ENCODE measurements at regions not wholly inside any gene's neighbourhood (a gene's known extent, or its start where the extent isn't known, plus 50 kb on each side); places are given as distances from the start of the nearest gene placed in this dataset.
"Not testable (repeated sequence)": the region's sequence is repeated elsewhere in the genome, so short reads cannot be mapped to it uniquely, and the experiment has no call there.

GRCh38 chr5:127187706-127188105, 102.9 kb upstream of the MEGF10 start:
- Histone ChIP-seq H3K4me3 (ENCODE audit: low read length) (no peak overlapping the region), H3K36me3 (ENCODE audit: insufficient read depth, low read depth, low read length) (no peaks in the 10 kb centered on the region), H3K27ac (ENCODE audit: low read length) (no peak overlapping the region), H3K9ac (ENCODE audit: low read depth, low read length) (no peak overlapping the region), H3K4me1 (ENCODE audit: insufficient read depth, low read length) (no peaks in the 10 kb centered on the region; the same call in 1 of the 2 replicates), H3K27me3 (ENCODE audit: insufficient read depth, low read length) (no peaks in the 10 kb centered on the region), H3K9me3 (ENCODE audit: insufficient read depth, low read depth, low read length) (no peaks in the 10 kb centered on the region)

GRCh38 chr5:127192150-127192549, 98.4 kb upstream of the MEGF10 start:
- H3K4me3 ChIP-seq (ENCODE audit: low read length) = no peak overlapping the region
- H3K27ac ChIP-seq (ENCODE audit: low read length) = no peak overlapping the region
- no peak overlapping the region for H3K9ac ChIP-seq (ENCODE audit: low read depth, low read length)
- no peaks in the 10 kb centered on the region for H3K36me3 ChIP-seq (ENCODE audit: insufficient read depth, low read depth, low read length)
- H3K27me3 ChIP-seq (ENCODE audit: insufficient read depth, low read length) = no peaks in the 10 kb centered on the region
- no peaks in the 10 kb centered on the region for H3K9me3 ChIP-seq (ENCODE audit: insufficient read depth, low read depth, low read length)
- no peaks in the 10 kb centered on the region for H3K4me1 ChIP-seq (ENCODE audit: insufficient read depth, low read length)

- Histone ChIP-seq H3K36me3 (ENCODE audit: insufficient read depth, low read depth, low read length) (no peaks in the 10 kb centered on the region), H3K4me3 (ENCODE audit: low read length) (no peak overlapping the region), H3K9ac (ENCODE audit: low read depth, low read length) (no peak overlapping the region), H3K4me1 (ENCODE audit: insufficient read depth, low read length) (no peaks in the 10 kb centered on the region), H3K27ac (ENCODE audit: low read length) (no peak overlapping the region), H3K27me3 (ENCODE audit: insufficient read depth, low read length) (no peaks in the 10 kb centered on the region), H3K9me3 (ENCODE audit: insufficient read depth, low read depth, low read length) (no peaks in the 10 kb centered on the region)
Measured at GRCh38 chr5:127192836-127193338, 97.7 kb upstream of the MEGF10 start.

- no peaks in the 10 kb centered on the region for H3K4me1 ChIP-seq (ENCODE audit: insufficient read depth, low read length)
- no peaks in the 10 kb centered on the region for H3K36me3 ChIP-seq (ENCODE audit: insufficient read depth, low read depth, low read length)
- no peaks in the 10 kb centered on the region for H3K9me3 ChIP-seq (ENCODE audit: insufficient read depth, low read depth, low read length)
- no peak overlapping the region for H3K27ac ChIP-seq (ENCODE audit: low read length)
- H3K4me3 ChIP-seq (ENCODE audit: low read length) = no peak overlapping the region
- H3K9ac ChIP-seq (ENCODE audit: low read depth, low read length) = no peak overlapping the region
- no peaks in the 10 kb centered on the region for H3K27me3 ChIP-seq (ENCODE audit: insufficient read depth, low read length)
Measured at GRCh38 chr5:127196042-127196441, 94.6 kb upstream of the MEGF10 start.

- H3K9me3 ChIP-seq (ENCODE audit: insufficient read depth, low read depth, low read length); H3K27ac ChIP-seq (ENCODE audit: low read length); H3K4me3 ChIP-seq (ENCODE audit: low read length); H3K27me3 ChIP-seq (ENCODE audit: insufficient read depth, low read length); H3K36me3 ChIP-seq (ENCODE audit: insufficient read depth, low read depth, low read length); H3K9ac ChIP-seq (ENCODE audit: low read depth, low read length); H3K4me1 ChIP-seq (ENCODE audit: insufficient read depth, low read length): not testable (repeated sequence)
Measured at GRCh38 chr5:127197402-127198167, 93.0 kb upstream of the MEGF10 start.

- not testable (repeated sequence) for H3K36me3 ChIP-seq (ENCODE audit: insufficient read depth, low read depth, low read length); H3K4me3 ChIP-seq (ENCODE audit: low read length); H3K9ac ChIP-seq (ENCODE audit: low read depth, low read length); H3K4me1 ChIP-seq (ENCODE audit: insufficient read depth, low read length); H3K9me3 ChIP-seq (ENCODE audit: insufficient read depth, low read depth, low read length); H3K27ac ChIP-seq (ENCODE audit: low read length); H3K27me3 ChIP-seq (ENCODE audit: insufficient read depth, low read length)
Measured at GRCh38 chr5:127202738-127203137, 87.9 kb upstream of the MEGF10 start.

GRCh38 chr5:127203818-127204217, 86.8 kb upstream of the MEGF10 start:
- no peaks in the 10 kb centered on the region for H3K4me1 ChIP-seq (ENCODE audit: insufficient read depth, low read length)
- no peaks in the 10 kb centered on the region for H3K27me3 ChIP-seq (ENCODE audit: insufficient read depth, low read length)
- H3K4me3 ChIP-seq (ENCODE audit: low read length) = no peak overlapping the region
- H3K36me3 ChIP-seq (ENCODE audit: insufficient read depth, low read depth, low read length) = no peaks in the 10 kb centered on the region
- no peaks in the 10 kb centered on the region for H3K9me3 ChIP-seq (ENCODE audit: insufficient read depth, low read depth, low read length)
- H3K27ac ChIP-seq (ENCODE audit: low read length) = no peak overlapping the region
- no peak overlapping the region for H3K9ac ChIP-seq (ENCODE audit: low read depth, low read length)

GRCh38 chr5:127205147-127205546, 85.4 kb upstream of the MEGF10 start:
- H3K36me3 ChIP-seq (ENCODE audit: insufficient read depth, low read depth, low read length) = no peaks in the 10 kb centered on the region

GRCh38 chr5:127206320-127207113, 84.1 kb upstream of the MEGF10 start:
- Histone ChIP-seq H3K9me3 (ENCODE audit: insufficient read depth, low read depth, low read length) (no peaks in the 10 kb centered on the region), H3K27ac (ENCODE audit: low read length) (no peak overlapping the region), H3K27me3 (ENCODE audit: insufficient read depth, low read length) (no peaks in the 10 kb centered on the region), H3K36me3 (ENCODE audit: insufficient read depth, low read depth, low read length) (no peaks in the 10 kb centered on the region), H3K4me1 (ENCODE audit: insufficient read depth, low read length) (0 out of 2 replicates have a peak, but pooled peaks cover 7% of the 10 kb centered on the region), H3K9ac (ENCODE audit: low read depth, low read length) (no peak overlapping the region), H3K4me3 (ENCODE audit: low read length) (no peak overlapping the region)

More at GRCh38 chr5:127205147-127205546, 85.4 kb upstream of the MEGF10 start:
- H3K4me1 ChIP-seq (ENCODE audit: insufficient read depth, low read length) = 0 out of 2 replicates have a peak, but pooled peaks cover 4% of the 10 kb centered on the region
- H3K9ac ChIP-seq (ENCODE audit: low read depth, low read length) = no peak overlapping the region
- H3K9me3 ChIP-seq (ENCODE audit: insufficient read depth, low read depth, low read length) = no peaks in the 10 kb centered on the region
- H3K27me3 ChIP-seq (ENCODE audit: insufficient read depth, low read length) = no peaks in the 10 kb centered on the region
- H3K4me3 ChIP-seq (ENCODE audit: low read length) = no peak overlapping the region
- H3K27ac ChIP-seq (ENCODE audit: low read length) = no peak overlapping the region

GRCh38 chr5:127210042-127210441, 80.6 kb upstream of the MEGF10 start:
- H3K27me3 ChIP-seq (ENCODE audit: insufficient read depth, low read length) = no peaks in the 10 kb centered on the region
- H3K9me3 ChIP-seq (ENCODE audit: insufficient read depth, low read depth, low read length) = no peaks in the 10 kb centered on the region
- H3K27ac ChIP-seq (ENCODE audit: low read length) = no peak overlapping the region
- H3K4me1 ChIP-seq (ENCODE audit: insufficient read depth, low read length) = 0 out of 2 replicates have a peak, but pooled peaks cover 7% of the 10 kb centered on the region
- H3K4me3 ChIP-seq (ENCODE audit: low read length) = no peak overlapping the region
- no peak overlapping the region for H3K9ac ChIP-seq (ENCODE audit: low read depth, low read length)
- H3K36me3 ChIP-seq (ENCODE audit: insufficient read depth, low read depth, low read length) = no peaks in the 10 kb centered on the region

GRCh38 chr5:127213231-127213630, 77.4 kb upstream of the MEGF10 start:
- Histone ChIP-seq H3K36me3 (ENCODE audit: insufficient read depth, low read depth, low read length) (no peaks in the 10 kb centered on the region), H3K9me3 (ENCODE audit: insufficient read depth, low read depth, low read length) (no peaks in the 10 kb centered on the region), H3K9ac (ENCODE audit: low read depth, low read length) (no peak overlapping the region), H3K4me1 (ENCODE audit: insufficient read depth, low read length) (0 out of 2 replicates have a peak, but pooled peaks cover 7% of the 10 kb centered on the region), H3K27me3 (ENCODE audit: insufficient read depth, low read length) (no peaks in the 10 kb centered on the region), H3K27ac (ENCODE audit: low read length) (no peak overlapping the region), H3K4me3 (ENCODE audit: low read length) (no peak overlapping the region)

- Histone ChIP-seq H3K36me3 (ENCODE audit: insufficient read depth, low read depth, low read length) (no peaks in the 10 kb centered on the region), H3K9me3 (ENCODE audit: insufficient read depth, low read depth, low read length) (no peaks in the 10 kb centered on the region), H3K4me3 (ENCODE audit: low read length) (no peak overlapping the region), H3K4me1 (ENCODE audit: insufficient read depth, low read length) (no peaks in the 10 kb centered on the region), H3K9ac (ENCODE audit: low read depth, low read length) (no peak overlapping the region), H3K27me3 (ENCODE audit: insufficient read depth, low read length) (no peaks in the 10 kb centered on the region), H3K27ac (ENCODE audit: low read length) (no peak overlapping the region)
Measured at GRCh38 chr5:127216143-127216542, 74.5 kb upstream of the MEGF10 start.
